Embryonic facial prominence (tissue), 1 donor: ENCODE measurements at regions not wholly inside any gene's neighbourhood (a gene's known extent, or its start where the extent isn't known, plus 50 kb on each side); places are given as distances from the start of the nearest gene placed in this dataset.
A peak's percentile ranks its signal among the peaks of the same experiment; 100 is the strongest.

Experiments
- DNase-seq: peaks from one replicate; pipeline ENCODE4 v3.0.0-alpha.2; 2016; ENCODE audit errors: extremely low spot score

DNA sequence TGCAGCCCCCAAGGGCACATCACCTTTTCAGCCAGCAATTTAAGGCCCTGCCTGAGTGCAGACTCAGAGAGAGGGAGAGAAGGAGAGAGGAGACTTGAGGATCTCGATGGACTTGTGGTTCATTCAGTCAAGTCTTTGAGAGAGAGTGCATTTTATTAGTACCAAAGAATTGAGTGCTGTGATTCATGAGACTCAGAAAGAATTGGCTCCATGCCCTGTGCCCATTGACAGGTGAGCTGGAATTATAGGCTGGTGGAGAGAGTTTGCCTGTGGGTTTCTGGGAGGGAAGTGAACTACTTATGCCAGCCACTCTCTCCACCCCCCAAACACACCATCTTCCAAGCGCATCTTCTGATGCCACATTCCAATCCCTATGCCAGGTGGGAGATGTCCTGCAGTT, 236.8 kb downstream of the MN1 start:
- DNase-seq, result no peak

GRCh38 chr22:27566602-27567001, 235.0 kb downstream of the MN1 start:
- DNase-seq, result no peak

DNA sequence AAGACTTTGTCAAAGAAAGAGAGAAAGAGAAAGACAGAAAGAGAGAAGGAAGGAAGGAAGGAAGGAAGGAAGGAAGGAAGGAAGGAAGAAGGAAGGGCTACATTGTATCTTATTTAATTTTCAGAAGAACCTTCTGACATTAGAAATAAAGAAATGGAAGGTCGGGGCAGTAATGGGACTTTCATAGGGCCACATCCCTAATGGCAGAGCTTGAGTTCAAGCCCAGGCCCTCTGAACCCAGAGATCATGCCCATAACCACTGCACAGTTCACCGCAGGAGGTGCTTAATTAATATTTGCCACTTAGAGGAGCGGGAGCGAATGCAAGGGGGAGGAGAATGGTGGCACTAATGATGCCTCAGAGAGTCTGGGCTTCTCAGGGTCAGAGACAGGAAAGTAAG, 233.3 kb downstream of the MN1 start:
- DNase-seq, result no peak

DNA sequence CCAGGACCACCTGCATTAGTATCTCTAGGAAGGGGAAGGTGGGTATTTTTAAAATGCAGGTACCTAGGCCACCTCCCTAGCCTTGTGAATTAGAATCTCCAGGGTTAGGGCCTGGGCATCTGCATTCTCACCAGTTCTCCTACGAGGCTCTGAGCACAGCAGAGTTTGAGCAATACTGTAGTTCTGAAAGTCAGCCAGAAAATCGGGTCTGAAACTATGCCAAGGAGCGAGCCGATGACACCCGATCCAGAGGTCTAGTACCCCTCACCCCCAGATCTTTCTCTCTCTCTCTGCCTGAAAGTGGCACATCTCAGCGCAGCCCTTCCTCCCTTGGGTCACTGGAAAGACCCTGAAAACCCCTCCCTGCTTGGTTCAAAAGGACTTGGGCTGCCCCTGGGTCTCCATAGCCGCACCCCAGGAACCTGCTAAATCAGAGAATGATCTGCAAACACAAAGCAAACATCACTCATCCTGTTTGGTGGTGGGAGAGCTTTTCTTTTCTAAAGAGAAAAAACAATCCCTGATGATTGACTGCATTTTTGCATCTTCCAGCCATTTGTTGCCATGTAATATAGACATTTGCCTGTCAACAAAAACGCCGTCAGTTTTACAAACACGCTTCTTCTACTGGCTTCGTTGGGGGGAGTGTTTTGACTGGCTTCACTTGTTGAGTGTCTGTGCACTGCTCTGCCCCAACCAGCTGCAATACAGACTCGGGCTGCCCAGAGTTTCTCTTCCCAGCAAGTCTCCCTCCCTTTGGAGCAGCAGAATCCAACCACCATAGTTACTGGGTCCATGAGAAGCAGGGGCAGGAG, 229.9 kb downstream of the MN1 start:
- no peak for DNase-seq

GRCh38 chr22:27572278-27572666, 229.3 kb downstream of the MN1 start:
- no peak for DNase-seq

DNA sequence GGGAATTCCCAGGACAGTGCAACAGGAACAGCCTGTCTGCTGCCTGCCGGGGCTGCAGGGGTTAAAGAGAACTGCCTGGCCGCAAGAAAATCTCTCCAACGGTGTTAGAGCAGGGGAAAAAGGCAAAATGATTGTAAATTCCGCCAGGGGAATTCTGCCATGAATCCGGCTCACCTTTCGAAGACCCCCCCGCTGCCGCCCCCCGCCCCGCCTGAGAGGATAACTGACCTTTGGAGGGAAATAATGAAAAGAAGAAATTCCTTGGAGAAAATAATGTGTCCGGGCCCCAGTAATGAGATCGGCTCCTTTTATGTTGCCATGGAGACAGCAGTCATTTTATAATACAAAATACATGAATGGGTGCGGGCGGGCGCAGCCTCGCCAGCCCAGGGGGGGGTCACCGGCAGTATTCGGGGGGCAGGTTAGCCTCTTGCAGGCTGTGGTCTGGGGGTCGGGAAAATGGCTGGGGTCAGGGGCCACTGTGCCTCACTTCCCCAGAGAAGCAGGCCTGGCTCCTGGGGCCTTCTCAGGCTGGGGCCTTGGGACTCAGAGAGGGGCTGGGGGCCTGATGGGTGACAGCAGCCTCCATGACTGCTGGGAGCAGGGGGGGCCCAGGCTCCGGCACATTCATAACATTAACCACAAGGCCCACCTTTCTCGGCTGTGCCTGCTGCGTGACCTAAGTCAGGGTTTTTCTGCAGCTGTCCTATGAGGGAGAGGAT, 228.1 kb downstream of the MN1 start:
- no peak for DNase-seq

DNA sequence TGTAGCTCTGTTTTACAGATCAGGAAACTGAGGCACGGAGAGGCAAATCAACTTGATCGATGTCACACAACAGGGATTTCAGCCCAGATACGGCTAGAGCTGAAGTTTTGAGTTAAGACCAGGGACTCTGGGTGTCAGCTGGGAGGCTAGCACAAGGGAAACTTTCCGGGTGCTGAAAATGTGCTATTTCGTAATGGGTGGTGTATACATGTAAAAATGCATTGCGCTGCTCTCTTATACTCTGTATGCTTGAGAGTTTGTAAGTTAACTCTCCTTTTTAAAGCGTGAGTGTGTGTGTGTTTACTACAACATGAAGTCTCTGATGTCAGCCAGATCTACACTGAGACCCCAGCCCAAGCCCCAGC, 227.6 kb downstream of the MN1 start:
- no peak for DNase-seq

GRCh38 chr22:27574651-27575050, 226.9 kb downstream of the MN1 start:
- DNase-seq, result no peak

- DNase-seq, result no peak
Observed at GRCh38 chr22:27575348-27575747, 226.2 kb downstream of the MN1 start.

- DNase-seq, result no peak
Observed at GRCh38 chr22:27576413-27576812, 225.1 kb downstream of the MN1 start.

GRCh38 chr22:27576815-27577573, 224.6 kb downstream of the MN1 start:
- DNase-seq, result peak; percentile 64

- DNase-seq, result no peak
Observed at GRCh38 chr22:27577574-27577969, 224.0 kb downstream of the MN1 start.

- no peak for DNase-seq
Observed at GRCh38 chr22:27578937-27579617, 222.5 kb downstream of the MN1 start.

GRCh38 chr22:27580311-27580897, 221.2 kb downstream of the MN1 start:
- DNase-seq, result no peak

- DNase-seq, result no peak
Observed at GRCh38 chr22:27581236-27581635, 220.3 kb downstream of the MN1 start.

- peak; percentile 82 for DNase-seq
Observed at GRCh38 chr22:27581688-27582087, 219.9 kb downstream of the MN1 start.

GRCh38 chr22:27583856-27584255, 217.7 kb downstream of the MN1 start:
- no peak for DNase-seq

DNA sequence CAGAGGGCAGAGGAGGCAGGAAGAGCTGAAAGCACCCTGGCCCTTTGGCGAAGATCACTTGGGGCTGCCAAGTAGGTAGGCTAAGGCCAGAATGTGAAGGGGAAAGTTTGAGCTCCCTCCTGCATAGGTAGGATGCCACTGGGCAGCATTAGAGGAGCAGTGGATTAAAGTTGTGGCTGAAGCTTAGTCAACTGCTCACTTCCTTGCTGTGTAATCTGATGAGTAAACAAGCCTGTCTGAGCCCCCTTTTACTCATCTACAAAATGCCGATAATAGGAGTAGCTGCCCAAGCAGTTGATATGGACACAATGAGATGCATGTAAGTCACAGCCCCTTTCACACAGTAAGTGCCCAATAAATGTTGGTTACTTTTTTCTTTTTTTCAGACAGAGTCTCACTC, 216.4 kb downstream of the MN1 start:
- DNase-seq, result no peak

DNA sequence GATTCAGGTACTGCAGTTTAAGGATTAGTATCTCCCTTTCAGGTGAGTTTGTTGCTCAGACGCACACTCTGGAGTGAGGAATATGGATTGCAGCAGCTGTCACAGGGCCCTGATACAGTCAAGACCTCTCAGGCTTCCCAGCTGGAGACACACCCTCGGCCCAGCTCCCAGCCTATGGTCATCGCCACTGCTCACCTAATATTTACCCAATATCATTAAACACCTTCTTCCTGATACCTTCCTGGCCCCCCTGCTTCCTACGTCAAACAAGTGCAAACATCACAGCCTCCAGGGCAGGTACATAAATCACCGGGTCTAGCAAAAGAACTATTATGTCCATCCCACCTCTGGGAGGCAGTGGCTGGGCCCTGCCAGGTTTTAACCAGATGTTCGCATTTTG, 213.3 kb downstream of the MN1 start:
- no peak for DNase-seq

DNA sequence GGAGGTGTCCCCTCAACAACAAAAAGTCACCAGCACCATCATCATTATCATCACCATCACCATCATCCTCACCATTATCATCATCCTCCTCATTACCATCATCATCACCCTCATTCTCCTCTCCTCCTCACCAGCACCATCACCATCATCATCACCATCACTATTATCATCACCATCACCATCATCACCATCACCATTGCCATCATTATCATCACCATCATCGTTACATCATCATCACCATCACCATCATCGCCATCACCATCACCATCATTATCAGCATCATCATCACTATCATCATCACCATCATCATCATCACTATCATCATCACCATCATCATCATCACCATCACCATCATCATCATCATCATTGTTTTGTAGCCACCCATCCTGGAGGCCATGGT, 212.6 kb downstream of the MN1 start:
- no peak for DNase-seq

GRCh38 chr22:27591060-27591459, 210.5 kb downstream of the MN1 start:
- DNase-seq, result no peak

- no peak for DNase-seq
Observed at GRCh38 chr22:27593378-27593777, 208.2 kb downstream of the MN1 start.
